HG03103 (cell line): ENCODE measurements at regions not wholly inside any gene's neighbourhood (a gene's known extent, or its start where the extent isn't known, plus 50 kb on each side); places are given as distances from the start of the nearest gene placed in this dataset.

ENCODE experiments used
- ATAC-seq: cut with Tn5 transposase; IDR thresholded peaks from one replicate; pipeline ENCODE4 v1.9.1; 2021; ENCODE audit warnings: low read depth; ENCODE audit not compliant: unreplicated experiment

- ATAC-seq: no peak
Observed at GRCh38 chr15:61640756-61641155, 411.7 kb upstream of the RORA start.

DNA sequence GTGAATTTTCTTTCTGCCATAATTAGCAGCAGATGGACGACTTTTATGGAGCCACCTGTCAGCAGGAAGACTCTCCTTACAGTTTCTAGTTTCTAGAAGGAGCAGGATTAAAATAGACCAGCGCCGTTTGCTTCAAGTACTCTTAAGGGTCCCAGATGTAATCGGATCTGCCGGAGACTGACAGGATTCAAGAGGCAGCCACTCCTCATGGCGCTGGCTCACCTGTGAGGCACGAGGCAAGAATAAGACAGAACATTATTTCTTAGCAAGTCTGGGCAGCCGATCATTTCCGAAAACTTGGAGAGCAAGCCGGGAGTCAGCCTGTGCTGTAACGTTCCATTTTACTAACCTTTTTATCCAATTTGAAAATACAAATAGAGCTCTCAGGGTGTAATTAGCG, 410.4 kb upstream of the RORA start:
- ATAC-seq: no peak

DNA sequence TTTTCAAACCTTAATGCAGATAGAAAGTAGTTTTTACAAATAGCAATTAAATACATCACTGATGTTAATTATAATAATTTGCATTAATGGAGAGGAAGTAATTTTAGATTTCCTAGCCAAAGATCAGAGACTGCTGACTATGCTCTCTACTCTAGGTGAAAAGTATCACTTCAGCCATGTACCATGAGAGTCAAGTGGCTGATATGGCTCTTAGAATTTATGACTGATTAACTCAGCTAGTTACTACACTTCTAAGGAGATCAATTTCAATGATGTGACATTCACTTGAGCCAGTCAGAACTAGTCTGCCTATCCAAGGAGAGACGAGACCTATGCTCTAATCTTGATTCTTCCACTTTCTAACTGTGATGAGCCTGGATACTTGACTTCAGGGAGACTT, 405.7 kb upstream of the RORA start:
- no peak for ATAC-seq

DNA sequence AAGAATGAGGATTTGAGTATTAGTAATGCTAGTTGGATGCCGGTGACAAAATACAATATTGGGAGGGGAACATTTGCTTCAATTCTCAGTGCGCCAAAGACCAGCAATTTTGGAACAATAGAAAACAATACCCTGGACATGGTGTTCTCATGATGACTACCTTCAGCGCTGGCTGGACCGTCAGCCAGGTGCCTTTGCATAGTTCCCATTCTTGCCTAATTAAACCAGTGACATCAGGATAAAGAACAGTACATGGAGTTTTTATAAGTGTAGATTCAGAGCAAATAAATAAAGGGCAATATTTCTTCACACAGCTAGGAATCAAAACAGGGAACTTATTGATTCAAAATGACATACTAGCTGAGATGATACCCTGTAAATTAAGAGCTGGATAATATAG, 404.8 kb upstream of the RORA start:
- no peak for ATAC-seq

DNA sequence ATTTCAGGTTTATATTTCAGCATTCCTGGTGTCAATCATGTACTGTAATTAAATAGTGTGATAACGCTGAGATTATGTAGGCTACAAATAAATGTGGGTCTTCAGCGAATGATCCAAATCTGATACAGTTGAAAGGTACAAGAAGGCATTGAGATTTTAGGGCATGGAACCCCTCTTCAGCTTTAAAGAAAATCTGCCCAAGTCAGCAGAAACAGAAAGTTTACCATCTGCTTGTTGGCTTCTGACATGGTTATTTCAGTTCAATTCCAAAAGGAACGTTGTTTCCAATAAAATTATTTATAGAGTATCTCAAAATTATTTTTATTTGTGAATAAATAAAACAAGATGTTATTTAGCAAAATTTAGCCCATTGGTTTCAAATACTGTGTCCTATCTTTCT, 400.2 kb upstream of the RORA start:
- no peak for ATAC-seq

DNA sequence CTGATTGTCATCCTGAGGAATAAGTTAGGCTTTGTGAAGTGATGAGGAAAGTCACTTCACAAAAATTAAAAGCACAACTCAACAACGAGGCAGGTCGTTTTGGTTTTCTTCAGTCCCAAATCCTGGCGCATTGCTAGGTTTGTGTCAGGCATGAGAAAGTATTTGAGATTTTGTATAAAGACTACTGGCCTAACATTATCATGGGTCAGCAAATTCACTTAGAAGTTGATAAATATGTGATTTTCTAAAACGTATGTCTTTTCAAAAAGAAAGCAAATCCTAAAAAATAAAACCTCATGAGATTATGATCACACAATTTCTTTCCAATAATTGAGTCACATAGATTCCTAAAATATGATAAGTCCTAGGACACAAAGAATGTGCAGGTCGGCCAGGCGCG, 395.8 kb upstream of the RORA start:
- no peak for ATAC-seq

DNA sequence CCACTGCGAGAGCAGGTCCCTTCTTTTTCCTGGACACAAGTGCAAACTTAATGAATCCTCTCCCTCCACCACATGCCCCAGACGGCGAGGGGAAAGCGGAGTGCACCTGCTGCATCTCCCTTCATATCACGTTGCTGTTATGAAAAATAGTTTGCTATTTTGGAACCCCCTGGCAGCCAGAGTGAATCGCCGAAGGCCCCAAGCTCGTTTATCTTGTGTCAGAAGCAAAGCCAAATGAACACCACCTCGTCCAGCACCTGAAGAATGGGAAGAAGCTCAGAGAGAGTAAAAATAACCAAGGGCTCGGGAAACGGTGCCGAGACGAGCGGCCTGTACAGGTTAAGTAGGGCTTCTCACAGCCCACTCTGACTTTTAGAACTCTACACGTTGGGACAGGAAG, 394.6 kb upstream of the RORA start:
- no peak for ATAC-seq

DNA sequence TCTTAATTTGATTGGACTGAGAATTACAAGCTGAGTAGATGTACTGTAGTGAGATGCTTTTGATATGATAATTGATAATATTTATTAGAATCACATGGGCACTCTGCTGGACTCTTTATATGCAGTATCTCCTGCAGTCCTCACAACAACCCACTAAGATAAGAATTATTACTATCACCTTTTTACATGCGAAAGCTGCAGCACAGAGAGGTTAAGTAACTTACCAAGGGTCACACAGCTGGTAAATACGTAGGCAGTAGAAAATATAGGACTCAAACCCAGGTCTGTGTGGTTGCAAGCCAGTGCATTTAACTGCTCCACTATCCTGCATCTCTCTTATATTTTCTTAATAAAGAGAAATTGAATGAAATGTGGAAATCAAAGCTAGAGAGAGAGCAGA, 392.8 kb upstream of the RORA start:
- ATAC-seq: no peak

DNA sequence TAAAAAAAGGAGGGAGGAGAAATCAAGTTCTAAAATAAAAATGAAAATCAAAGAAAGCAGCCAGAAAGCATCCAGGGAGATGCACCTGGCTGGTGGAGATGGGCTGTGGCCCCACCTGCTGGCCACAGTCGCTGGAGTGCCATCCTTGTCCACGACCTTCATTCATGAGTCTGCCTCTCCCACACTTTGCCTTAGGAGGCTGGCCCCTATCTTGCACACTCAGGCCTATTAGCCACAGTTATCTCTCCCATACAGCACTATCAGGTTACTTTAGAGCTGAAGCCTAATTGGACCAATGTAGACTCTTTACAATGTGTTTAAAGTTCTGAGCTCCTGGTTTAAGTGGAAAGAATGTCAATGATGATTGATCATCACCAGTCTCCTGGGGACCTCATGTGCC, 392.0 kb upstream of the RORA start:
- no peak for ATAC-seq

GRCh38 chr15:61620151-61620550, 391.0 kb upstream of the RORA start:
- no peak for ATAC-seq

DNA sequence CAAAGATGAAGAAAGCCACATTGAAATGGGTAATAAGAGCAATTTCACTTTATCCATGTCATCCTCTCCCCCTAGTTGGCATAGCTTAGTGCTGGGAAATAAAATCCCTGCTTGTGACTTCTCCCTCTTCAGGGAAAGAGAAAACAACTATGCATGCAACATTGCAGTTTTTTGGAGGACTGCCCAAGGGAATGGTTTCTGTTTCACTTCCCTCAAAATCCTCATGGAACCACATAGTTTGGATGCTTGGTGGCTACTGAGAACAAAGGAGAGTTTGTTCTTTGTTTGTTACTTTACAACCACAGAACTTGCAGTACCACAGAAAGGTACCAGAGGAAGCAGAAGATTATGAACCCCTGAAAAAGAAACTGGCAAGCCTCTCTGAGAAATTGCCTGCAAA, 384.6 kb upstream of the RORA start:
- ATAC-seq: no peak

- ATAC-seq: no peak
Observed at GRCh38 chr15:61613138-61613537, 384.0 kb upstream of the RORA start.

- no peak for ATAC-seq
Observed at GRCh38 chr15:61612111-61612510, 383.0 kb upstream of the RORA start.

DNA sequence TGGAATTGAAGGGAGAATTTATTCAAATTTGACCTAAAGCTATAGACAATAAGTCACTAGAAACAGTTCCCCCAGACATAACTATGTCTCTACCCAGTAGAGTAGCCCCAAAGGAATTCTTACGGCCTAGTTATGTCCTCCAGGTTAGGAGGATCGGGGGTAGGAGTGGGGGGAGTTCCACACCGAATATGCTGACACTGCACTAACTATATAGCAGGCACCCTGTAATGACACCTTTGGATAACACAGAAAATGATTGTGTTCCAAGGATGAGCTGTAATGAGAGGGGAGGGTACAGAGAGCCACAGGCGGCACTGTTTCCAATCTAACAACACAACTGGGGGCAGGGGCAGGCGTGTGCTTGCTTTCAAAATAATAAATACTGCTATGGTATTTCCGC, 376.2 kb upstream of the RORA start:
- ATAC-seq: no peak

DNA sequence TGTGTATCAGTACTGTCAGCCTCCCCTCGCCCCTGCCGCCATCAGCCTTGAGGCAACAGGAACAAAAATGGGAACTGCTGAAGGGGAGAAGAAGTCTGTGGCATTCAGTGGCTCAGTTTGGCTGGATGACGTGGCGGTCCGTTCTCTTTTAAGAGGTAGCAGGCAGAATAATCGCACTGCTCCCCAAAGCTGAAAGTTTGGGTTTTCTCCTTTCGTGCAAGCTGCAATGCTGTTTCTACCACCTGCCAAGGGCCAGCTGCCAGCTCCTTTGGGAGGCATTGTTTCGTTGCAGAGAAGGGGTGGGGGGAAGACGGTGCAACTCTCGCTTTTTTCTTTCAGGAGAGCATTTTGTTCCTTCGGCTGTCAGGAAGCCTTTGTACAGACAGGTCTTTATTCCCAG, 369.6 kb upstream of the RORA start:
- no peak for ATAC-seq

DNA sequence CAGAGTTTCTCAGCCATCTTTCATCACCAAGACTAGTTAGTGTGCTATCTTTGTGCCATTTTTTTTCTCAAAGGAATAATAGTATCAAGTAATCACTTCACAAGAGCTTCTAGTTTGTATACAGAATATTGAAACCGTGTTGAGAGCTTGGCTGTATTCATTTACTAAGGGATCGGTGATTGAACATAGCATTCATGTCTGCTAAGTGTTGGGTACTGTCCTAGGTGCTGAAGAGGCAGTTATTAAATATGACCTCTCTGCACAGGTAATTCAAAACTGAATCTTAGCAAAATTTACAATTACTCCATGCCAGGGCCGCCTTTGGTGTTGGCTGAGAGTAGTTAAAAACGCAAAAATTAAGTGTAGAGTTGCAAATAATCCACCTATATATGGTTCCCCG, 355.3 kb upstream of the RORA start:
- no peak for ATAC-seq

GRCh38 chr15:61582092-61582491, 353.0 kb upstream of the RORA start:
- no peak for ATAC-seq

DNA sequence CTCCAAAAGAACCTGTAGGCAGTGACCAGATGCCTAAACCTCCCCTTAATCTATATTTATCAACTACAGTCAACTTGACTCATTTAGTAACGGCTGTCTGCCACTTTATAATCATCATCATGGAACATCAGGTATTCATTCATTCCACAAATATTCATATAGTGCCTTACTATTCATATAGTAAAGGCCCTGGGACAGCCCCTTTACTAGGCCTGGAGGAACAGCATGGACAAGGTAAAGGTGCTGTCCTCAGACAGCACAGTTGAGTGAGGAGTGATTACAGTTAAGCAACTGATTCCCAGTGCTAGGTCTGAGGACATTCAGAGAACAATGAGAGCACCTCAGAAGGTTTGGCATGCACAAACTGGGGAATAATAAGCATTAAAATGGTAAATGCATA, 346.5 kb upstream of the RORA start:
- no peak for ATAC-seq

GRCh38 chr15:61571026-61571425, 341.9 kb upstream of the RORA start:
- no peak for ATAC-seq

- no peak for ATAC-seq
Observed at GRCh38 chr15:61564785-61565184, 335.7 kb upstream of the RORA start.

DNA sequence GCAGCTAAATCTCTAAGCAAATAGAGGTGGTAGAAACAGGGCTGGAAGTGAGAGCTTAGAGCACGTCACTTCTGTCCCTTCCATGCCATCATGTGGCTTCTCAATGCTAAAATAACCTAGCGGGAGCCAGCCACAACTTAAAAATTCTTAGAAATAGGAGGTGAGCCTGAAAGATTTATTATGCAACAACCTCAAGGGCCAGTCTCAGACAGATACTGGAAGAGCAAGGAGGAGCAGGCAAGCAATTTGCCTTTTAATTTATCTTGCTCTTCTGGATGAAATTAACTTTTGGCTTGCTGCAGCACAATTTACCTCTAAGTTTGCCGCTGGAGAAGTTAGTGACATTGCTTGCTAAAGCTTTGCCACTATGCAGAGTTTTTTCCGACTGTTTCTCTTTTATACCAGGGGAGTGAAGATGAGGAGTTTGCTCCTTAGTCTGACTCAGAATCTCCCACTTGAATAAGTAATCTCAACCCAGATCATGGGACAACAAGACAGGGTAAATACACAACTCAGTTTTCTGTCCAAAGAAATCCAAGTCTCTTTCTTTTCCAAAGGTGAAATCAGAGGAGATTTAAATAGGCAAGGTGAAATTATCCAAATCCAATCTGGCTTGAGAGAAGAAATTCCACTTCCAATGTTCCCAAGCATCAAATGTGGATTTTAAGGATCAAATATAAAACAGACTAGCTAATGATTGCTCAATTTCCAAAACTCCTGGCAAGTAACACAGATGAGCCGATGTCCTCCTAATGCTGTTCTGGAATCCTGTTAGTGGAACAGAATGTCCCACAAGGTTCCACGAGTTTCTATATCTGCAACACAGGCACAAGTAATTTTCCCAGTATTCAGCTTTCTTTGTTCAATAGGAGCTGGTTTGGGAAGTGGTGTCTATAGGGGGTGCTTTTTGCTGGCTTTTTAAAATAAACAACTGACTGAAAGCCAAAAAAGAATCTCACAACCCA, 329.4 kb upstream of the RORA start:
- ATAC-seq: no peak

- no peak for ATAC-seq
Observed at GRCh38 chr15:61556037-61556648, 327.0 kb upstream of the RORA start.
